COLO668 (cell line): ENCODE measurements at regions not wholly inside any gene's neighbourhood (a gene's known extent, or its start where the extent isn't known, plus 50 kb on each side); places are given as distances from the start of the nearest gene placed in this dataset.

Experiments
- DNase-seq: peaks from one replicate; lab custom pipeline; 2025; ENCODE audit not compliant: unreplicated experiment; lab: John Stamatoyannopoulos, UW

DNA sequence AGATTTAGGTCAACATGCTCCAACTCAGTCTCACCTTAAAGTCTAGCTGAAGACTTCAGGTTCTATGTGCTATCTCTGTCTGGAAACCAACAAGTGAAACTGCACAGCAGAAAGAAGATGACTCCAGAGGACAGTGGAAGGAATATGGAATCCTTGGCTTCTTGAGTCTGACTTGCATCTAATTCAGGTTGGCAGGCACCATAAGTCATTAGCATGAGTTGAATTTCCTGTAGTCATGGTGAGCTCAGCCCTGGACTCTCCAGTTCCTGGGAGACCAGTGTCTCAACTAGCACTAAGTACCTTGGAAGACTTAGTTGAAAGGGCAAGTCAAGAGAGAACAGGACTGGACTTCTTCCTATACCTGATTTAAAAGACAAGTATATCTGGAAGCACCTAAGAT, 129.7 kb downstream of the DTWD1 start:
- DNase-seq: no peak

DNA sequence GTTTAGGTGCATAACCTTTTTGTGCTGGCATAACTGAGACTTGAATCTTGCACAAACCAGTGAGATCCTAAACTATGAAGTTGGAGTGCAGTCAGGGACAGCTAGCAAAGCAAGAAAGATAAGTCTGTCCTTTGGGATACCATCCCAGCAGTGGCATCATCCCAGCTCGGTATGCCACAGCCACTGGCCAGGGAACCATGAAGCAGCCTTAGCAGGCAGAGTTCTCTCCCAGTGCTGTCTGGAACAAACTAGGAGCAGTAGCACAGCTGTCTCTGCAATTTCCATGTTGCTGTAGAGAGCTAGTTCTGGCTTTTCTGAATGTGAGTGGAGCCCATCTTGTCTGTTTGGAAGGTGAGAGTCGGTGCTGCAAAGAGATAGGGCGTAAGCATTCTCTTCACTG, 130.3 kb downstream of the DTWD1 start:
- no peak for DNase-seq

DNA sequence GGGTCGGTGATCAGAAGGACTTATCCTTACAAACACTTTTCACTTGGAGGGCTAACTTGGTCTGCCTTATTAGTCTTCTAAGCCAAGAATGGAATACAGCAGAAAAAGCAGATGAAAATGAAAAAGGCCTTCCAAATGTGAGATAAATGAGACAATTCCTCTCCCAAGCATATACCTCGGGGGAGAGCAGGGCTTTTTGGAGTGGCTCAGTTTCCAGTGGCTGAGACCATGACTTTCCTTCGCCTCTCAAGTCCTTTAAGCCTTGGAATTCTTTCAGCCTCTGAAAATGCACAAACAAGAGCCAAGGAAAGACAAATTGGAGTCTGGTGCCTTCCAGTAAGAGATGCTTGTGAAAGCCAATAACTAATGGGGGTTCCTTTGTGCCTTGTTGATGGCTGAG, 130.9 kb downstream of the DTWD1 start:
- DNase-seq: no peak

DNA sequence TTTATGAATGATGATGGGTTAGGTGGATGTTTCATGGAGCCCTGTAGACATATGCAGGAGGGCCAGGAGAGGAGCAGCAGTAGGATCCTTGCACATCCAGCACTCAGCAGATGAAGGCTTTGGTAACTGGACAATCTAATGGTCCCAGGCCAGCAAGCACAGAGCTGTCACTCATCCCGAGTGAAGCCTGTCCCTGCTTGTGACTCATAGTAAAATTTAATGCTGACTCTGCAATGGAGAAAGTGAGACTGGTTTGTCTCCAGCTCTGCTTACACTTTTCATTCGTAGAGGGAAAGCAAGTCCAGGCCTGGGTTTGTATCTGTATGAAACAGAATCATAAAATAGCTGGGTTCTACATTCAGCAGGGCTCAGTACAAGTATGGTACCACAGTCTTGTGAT, 131.7 kb downstream of the DTWD1 start:
- DNase-seq: no peak

DNA sequence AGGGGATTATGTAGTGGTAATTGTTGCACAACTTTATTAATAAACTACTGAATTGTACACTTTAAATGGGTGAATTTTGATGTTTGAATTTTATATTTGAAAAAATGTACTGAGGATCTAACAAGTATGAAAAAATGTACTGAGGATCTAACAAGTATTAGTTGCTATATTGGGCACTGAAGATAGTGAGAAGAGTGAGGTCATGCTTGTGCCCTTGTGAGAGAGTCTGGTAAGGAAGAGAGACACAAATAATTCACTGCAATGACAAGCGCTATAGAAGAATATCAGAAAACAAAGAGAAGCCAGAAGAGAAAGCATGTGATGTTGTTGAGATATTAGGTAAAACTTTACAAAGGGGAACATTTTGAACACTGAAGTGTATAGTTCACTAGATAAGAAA, 137.6 kb downstream of the DTWD1 start:
- DNase-seq: no peak

DNA sequence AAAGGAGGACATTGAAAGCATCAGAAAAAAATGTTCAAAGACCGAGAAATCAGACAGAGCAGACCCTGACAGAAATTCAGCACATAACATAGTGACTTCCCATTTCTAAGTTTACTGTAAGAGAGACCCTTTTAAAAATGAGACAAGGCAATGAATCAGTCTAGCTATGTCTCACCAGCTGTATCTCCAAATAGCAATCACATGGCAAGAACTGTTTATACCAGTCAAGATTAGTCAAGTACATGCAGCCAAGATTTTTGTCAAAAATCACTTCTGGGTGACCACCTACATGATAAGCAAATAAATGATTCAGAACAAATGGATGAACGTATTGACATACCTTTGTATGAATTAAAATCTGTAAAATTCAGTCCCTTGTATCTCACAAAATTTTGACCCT, 138.0 kb downstream of the DTWD1 start:
- DNase-seq: no peak

DNA sequence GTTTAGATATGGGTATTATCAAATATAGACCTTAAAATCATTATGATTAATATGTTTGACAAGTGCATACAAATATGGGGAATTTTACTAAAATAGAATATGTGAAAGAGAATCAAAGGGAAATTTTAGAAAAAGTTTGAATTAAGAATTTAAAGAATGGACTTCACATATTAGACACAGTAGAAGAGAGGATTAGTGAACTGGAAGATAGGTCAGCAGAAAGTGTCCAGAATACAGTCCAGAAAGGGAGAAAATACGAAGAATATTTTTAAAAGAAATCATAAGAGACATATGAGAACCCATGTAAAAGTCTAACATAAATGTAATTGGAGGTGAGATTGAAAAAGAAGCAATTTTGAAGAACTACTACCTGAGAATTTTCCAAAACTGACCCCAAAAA, 139.9 kb downstream of the DTWD1 start:
- no peak for DNase-seq

DNA sequence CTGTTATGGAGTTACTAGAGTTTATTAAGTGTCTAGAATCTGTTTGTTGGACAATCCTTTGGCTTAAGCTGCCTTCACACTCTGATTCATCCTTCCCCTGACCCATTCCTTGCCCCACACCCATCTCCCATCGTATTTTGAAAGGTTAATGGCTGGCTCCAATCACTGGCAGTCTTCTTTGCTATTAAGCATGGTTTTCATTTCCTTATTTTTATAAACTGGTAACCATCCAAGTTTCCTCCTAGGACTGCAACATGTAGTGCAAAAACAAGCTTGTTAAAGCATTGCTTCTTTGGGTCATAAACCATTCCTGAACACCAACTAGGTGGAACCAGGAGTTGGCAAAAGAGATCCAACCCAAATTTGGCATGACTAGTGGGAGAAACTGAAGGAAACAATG, 148.4 kb downstream of the DTWD1 start:
- DNase-seq: no peak

DNA sequence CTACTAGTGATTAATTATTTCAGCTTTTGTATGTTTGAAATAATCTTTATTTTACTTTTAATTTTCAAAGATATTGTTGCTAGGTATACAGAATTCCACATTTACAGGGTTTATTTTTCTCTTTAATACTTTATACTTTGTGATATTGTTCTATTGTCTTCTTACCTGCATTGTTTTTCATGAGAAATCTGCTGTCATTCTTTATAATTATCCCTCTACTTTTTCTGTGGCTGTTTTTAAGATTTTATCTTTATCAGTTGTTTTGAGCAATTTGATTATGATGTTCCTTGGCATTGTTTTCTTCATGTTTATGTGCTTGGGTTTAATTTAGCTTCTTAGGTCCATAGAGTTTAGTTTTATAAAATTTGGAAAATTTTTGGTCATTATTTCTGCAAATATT, 168.6 kb downstream of the DTWD1 start:
- DNase-seq: no peak

DNA sequence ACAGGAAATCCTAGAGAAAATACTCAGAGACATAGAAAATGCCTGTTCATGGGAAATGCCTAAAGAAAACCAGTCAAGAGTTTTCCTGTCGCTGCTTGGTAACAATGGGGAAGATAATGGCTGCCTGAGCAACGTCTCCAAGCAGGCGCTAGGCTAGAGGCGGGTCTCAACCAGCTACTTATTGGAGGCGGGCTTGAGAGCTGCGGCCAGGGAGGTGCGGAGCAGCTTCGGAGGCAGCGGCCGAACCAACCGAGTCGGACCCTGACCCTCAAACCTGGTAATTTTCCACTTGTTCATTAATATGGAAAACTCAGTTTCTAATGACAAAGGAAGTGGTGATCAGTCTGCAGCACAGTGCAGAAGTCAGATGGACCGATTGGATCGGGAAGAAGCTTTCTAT, 173.1 kb downstream of the DTWD1 start:
- DNase-seq: no peak

DNA sequence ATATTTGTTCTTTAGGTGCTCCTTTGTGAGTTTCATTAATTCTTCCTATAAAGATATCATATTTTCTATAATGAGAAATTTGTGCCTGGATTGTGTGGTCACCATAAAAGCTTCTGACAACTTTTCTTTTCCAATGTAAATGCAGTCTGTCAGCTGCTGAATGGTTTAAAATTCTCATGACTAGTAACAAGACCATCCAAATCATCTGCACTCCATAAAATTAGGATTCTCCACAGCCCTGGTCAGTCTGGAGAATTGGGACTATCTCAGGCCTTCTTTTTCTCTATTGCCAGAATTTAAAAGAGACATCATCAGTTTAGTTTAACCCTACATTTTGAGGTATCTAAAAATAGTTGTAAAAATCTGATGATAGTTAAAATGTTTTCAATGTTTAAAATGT, 180.9 kb downstream of the DTWD1 start:
- DNase-seq: no peak
